HG03457 (cell line): ENCODE measurements at regions not wholly inside any gene's neighbourhood (a gene's known extent, or its start where the extent isn't known, plus 50 kb on each side); places are given as distances from the start of the nearest gene placed in this dataset.
"Not testable (repeated sequence)": the region's sequence is repeated elsewhere in the genome, so short reads cannot be mapped to it uniquely, and the experiment has no call there.

Source experiments
- ATAC-seq: cut with Tn5 transposase; IDR thresholded peaks from one replicate; pipeline ENCODE4 v1.9.1; 2021; ENCODE audit warnings: moderate number of reproducible peaks; ENCODE audit not compliant: unreplicated experiment

DNA sequence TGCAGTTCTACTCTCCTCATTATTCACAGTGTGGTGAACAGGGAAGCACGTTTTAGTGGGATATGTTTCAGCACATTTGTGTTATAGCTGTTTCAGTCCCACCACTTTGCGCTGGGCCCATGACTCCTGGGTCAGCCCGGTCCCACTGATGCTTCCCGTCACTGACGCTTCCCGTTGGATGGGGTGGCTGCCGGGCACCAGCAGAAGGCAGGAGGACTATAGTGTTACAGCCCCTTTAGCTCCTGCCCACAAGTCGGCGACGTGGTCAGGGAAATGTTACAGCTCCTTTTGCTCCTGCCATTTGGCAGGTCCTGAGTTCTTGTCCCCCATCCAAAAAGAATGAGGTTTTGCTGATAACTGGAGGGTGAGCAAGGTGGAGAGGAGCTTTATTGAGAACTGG, 732.2 kb downstream of the NR4A2 start:
- no peak for ATAC-seq

- no peak for ATAC-seq
Measured at GRCh38 chr2:155599834-155600233, 732.7 kb downstream of the NR4A2 start.

GRCh38 chr2:155583674-155584195, 748.8 kb downstream of the NR4A2 start:
- no peak for ATAC-seq

- no peak for ATAC-seq
Measured at GRCh38 chr2:155574941-155575340, 757.6 kb downstream of the NR4A2 start.

DNA sequence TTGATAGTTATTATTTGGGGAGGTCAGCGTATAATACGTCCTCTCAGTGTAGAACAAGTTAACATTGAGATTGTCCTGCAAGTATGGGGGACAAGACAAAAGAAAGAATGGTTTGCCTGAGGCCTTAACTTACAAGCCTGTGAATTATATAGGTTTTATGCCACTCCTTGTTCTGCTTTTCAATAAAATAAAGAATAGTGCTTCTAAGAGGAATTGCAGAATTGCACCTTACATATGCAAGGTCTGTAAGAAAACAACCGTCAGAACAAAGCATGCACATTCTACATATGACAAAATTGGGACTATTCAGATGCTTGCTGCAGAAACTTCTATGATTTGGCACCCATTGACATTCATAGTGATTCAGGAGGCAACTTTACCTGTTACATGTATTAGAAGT, 785.0 kb downstream of the NR4A2 start:
- no peak for ATAC-seq

DNA sequence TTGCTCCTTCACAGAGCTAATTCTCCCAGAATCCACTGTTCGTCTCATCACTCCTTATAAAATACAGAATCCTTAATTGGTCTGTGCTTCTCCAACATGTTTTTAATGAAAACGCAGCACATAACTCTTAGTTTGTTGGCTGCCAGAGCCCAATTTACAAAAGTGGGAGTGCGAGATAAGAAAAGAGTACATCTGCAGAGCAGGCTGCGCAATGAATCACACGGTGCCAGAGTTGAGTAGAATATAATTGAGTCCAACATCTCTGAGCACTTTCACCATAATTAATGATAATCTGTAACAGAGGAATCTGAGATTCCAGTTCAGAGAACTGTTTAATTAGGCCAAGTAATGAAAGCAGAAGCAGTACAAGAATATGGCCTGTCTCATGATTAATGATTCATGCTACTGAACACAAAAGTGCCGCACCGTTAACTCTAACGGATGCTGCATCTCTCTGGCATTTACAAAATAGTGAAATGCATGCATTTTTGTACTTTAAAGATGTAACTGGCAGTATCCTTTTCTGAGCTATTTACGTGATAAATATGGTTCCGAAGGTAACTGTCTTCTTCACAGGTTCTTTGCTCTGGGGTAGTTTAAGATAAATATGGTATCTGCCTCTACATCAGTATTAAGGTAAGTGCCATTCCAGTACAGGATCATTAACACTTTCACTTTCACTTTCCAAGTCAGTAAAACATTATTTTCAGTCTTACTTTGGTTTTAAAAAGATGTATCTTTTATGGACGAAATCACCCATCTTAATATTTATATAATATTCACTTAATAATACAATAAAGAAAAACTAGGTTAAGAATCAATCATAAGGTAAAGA, 785.6 kb downstream of the NR4A2 start:
- ATAC-seq: no peak

DNA sequence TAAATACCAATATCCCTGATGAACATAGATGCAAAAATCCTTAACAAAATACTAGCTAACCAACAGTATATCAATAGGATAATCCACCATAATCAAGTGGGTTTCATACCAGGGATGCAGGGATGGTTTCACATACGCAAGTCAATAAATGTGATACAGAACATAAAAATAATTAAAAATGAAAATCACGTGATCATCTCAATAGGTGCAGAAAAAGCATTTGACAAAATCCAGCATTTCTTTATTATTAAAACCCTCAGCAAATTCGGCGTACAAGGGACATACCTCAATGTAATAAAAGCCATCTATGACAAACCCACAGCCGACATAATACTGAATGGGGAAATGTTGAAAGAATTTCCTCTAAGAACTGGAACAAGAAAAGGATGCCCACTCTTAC, 793.5 kb downstream of the NR4A2 start:
- not testable (repeated sequence) for ATAC-seq

- no peak for ATAC-seq
Measured at GRCh38 chr2:155528034-155528433, 804.5 kb downstream of the NR4A2 start.

DNA sequence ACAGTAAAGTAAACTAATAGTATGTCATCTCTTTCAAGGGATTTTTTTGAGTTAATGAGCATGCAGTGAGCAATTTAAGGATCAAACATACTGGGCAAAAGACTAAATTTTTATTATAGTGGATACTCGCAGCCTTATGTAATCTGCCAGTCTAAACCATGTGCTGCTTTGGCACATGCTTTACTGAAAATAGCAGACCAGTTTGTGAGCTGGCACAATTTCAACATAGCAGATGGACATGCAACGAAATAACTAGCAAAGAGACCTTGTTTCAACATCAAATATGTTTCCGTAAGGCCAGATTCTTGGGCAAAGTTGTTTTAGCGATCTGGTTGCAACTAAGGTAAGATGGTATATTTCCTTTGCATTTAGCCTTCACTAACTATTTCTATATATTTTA, 807.3 kb downstream of the NR4A2 start:
- no peak for ATAC-seq

- ATAC-seq: no peak
Measured at GRCh38 chr2:155519529-155520130, 812.9 kb downstream of the NR4A2 start.

GRCh38 chr2:155518094-155518493, 814.4 kb downstream of the NR4A2 start:
- no peak for ATAC-seq

- ATAC-seq: no peak
Measured at GRCh38 chr2:155517362-155517761, 815.2 kb downstream of the NR4A2 start.

GRCh38 chr2:155513248-155513647, 814.8 kb downstream of the KCNJ3 start:
- no peak for ATAC-seq

DNA sequence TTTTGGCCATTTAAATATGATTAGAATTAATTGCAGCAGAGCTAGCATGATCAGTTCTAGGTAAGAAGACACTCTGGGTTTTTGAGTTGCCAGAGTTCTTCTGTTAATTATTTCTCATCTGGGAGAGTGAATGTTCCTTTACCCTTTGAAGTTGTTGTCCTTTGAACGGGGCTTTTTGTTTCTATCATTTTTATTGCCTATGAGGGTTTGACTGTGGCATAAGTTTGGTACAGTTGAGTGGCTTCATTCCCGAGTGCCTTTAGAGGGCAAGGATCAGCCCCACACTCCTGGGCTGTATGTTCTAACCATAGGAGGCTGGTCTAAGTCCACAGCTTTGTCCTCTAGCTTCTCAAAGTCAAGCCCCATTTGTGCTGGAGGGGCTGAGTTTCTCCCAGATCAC, 804.3 kb downstream of the KCNJ3 start:
- no peak for ATAC-seq

DNA sequence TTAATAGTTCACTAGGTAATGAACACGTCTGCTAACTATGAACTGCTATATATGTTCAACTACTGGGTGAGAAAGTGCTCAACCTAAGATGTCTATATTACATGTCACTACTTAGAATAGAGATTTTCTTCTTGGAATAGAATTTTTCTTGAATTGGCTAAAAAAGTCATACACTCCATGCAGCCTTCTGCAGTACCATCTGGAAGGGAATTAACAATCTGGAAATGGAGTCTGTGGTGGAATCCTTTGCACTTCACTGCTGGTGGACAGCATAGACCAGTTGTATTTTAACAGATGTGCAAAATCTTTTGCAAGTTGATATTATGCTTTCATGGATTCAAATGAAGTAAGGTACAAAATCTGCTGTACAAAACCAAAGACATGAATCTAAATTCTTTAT, 799.6 kb downstream of the KCNJ3 start:
- ATAC-seq: no peak

DNA sequence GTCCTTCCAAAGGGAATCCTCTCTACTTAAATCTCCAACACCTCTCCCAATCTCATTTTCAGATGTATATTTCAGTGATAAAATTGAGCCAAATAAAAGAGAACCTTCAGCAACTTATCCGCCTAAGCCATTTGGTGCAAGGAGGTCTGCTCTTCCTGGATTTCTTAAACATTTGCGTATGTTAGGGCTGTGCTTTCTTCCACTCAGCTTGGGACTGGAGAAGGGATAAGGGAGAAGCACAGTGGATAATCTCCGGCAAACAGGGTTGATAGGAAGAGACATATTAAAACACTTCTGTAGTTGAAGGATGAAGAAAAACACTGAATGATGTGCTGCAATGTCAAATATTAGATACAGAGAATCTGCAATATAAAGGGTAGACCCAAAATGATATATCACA, 796.2 kb downstream of the KCNJ3 start:
- no peak for ATAC-seq

DNA sequence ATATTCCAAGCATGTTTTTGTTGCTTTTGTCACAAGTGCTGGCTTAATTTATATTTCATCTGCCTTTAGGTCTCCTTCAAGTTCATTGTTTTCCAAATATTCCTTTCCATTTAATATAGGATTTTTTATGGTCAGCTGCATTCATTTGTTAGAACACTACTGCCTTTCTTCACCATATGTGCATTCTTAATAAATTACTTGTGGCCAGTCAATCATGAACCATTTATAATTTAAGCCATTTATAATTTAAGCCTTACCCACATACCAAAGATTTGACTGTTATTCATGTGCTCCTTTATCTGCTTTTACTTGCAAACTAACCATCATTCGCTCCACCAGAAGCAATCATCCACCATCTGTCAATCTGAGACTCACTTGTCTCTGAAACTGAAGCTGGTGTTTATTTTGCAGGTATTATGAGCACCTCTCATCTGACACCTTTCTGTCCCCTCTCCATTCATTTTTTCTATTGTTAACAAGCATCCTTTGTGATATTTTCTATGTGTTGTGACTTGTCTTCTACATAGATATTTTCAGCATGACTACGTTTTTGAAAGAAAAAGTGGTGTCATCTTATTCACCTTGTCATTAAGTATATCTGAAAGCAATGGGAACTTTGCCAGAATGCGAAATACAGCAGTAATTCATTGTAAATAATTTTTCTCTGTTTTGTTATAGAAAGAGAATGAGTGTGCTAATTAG, 786.8 kb downstream of the KCNJ3 start:
- no peak for ATAC-seq

- ATAC-seq: no peak
Measured at GRCh38 chr2:155481141-155481540, 782.6 kb downstream of the KCNJ3 start.

DNA sequence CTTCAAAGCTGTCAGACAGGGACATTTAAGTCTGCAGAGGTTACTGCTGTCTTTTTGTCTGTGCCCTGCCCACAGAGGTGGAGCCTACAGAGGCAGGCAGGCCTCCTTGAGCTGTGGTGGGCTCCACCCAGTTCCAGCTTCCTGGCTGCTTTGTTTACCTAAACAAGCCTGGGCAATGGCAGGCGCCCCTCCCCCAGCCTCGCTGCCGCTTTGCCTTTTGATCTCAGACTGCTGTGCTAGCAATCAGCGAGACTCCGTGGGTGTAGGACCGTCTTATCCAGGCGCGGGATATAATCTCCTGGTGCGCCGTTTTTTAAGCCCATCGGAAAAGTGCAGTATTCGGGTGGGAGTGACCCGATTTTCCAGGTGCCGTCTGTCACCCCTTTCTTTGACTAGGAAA, 773.5 kb downstream of the KCNJ3 start:
- ATAC-seq: not testable (repeated sequence)

DNA sequence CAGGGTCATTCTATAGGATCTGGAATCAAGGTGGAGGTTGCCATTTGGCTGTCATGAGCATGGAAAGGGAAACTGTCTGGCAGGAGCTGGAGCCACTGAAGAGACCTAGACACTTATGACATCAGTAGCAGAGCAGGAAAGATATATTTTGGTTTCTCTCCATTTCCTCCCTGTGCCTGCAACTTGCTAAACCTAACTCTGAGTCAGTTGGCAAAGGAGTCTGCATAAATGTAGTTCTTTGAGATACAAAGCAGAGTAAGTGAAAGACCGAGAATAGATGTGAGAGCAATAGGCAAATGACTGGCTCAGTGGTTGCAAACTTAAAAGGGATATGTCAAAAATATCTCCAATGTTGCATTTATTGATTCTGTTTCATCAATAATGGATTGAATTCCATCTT, 757.7 kb downstream of the KCNJ3 start:
- no peak for ATAC-seq

DNA sequence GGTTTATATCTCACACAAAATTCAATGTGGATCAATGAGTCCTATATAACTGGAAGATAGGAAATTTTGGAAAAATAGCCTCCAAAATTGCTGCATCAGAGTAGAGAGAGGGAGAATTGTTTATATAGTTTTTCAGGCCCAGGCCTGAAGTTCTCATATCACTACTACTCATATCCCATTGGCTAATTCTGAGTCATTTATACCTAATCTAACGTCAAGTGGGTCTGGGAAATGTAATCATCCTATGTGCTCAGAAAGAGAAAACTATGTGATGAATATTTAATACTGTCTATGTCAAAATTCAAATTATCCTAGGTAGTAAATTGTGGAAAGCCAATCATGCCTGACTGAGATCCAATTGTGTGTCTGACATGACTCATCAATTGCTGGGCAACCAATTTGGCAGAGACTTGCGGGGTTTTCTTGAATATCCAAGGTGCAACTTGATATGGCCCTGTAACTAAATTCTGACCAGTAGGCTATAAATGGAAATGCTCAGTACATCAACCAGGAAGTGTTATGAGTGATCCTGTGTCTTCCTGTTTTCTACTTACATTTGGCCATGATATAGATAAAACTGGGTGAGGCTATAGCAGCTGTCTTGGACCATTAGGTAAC, 744.4 kb downstream of the KCNJ3 start:
- ATAC-seq: no peak
